Chondrocyte (in vitro differentiated cells): ENCODE measurements at regions not wholly inside any gene's neighbourhood (a gene's known extent, or its start where the extent isn't known, plus 50 kb on each side); places are given as distances from the start of the nearest gene placed in this dataset.

Experiments
- DNase-seq: peaks from one replicate; pipeline ENCODE4 v3.0.0; 2021; ENCODE audit warnings: mixed read lengths, low spot score
- H3K27ac Mint-ChIP-seq: one replicate; pipeline ENCODE4 v1.8.0; 2021; ENCODE audit warnings: mild to moderate bottlenecking, moderate library complexity, mixed read lengths; ENCODE audit not compliant: unreplicated experiment
- H3K27me3 Mint-ChIP-seq: 2 replicates; pipeline ENCODE4 v1.8.0; 2021; ENCODE audit warnings: low read depth, mixed read lengths
- H3K36me3 Mint-ChIP-seq: 2 replicates; pipeline ENCODE4 v1.8.0; 2021; ENCODE audit warnings: low read depth, mixed read lengths
- H3K4me1 Mint-ChIP-seq: 2 replicates; pipeline ENCODE4 v1.8.0; 2021; ENCODE audit warnings: low read depth, mild to moderate bottlenecking, mixed read lengths
- H3K4me3 Mint-ChIP-seq: one replicate; pipeline ENCODE4 v1.8.0; 2021; ENCODE audit warnings: mild to moderate bottlenecking, moderate library complexity, mixed read lengths; ENCODE audit not compliant: unreplicated experiment
- H3K9me3 Mint-ChIP-seq: 2 replicates; pipeline ENCODE4 v1.8.0; 2021; ENCODE audit warnings: low read depth, mixed read lengths
- CTCF ChIP-seq: fragments of 200-600 bp; sonication (generic); IDR thresholded peaks from 2 replicates; pipeline ENCODE4 v1.5.0; 2021; ENCODE audit warnings: antibody characterized with exemption, mild to moderate bottlenecking, moderate library complexity

- DNase-seq, result no peak
- TF ChIP-seq CTCF, result no peak
- H3K36me3 Mint-ChIP-seq, result no peaks in the 10 kb centered on the region
- H3K4me1 Mint-ChIP-seq, result no peaks in the 10 kb centered on the region
- H3K27ac Mint-ChIP-seq, result no peak overlapping the region
- H3K27me3 Mint-ChIP-seq, result no peaks in the 10 kb centered on the region
- H3K9me3 Mint-ChIP-seq, result no peaks in the 10 kb centered on the region
- no peak overlapping the region for H3K4me3 Mint-ChIP-seq
These were observed 310.2 kb downstream of the PTPRC start for GRCh38 chr1:198948895-198949659.

GRCh38 chr1:198950036-198950435 is 311.2 kb downstream of the PTPRC start:
- TF ChIP-seq CTCF, result no peak
- Mint-ChIP-seq H3K36me3 (peaks cover under 1% of the 10 kb centered on the region), H3K4me3 (no peak overlapping the region), H3K9me3 (peaks cover 7% of the 10 kb centered on the region), H3K4me1 (no peaks in the 10 kb centered on the region), H3K27me3 (no peaks in the 10 kb centered on the region), H3K27ac (no peak overlapping the region)
- DNase-seq, result no peak

GRCh38 chr1:198955085-198955484 is 316.2 kb downstream of the PTPRC start:
- no peak for DNase-seq
- Mint-ChIP-seq H3K9me3 (peaks cover 10% of the 10 kb centered on the region), H3K36me3 (peaks cover 2% of the 10 kb centered on the region), H3K27ac (no peak overlapping the region), H3K4me1 (no peaks in the 10 kb centered on the region), H3K27me3 (no peaks in the 10 kb centered on the region), H3K4me3 (no peak overlapping the region)
- no peak for TF ChIP-seq CTCF

GRCh38 chr1:198957044-198957443 is 318.2 kb downstream of the PTPRC start:
- no peak overlapping the region for H3K27ac Mint-ChIP-seq
- H3K9me3 Mint-ChIP-seq, result peaks cover 11% of the 10 kb centered on the region
- no peak overlapping the region for H3K4me3 Mint-ChIP-seq
- DNase-seq, result no peak
- H3K4me1 Mint-ChIP-seq, result no peaks in the 10 kb centered on the region
- no peaks in the 10 kb centered on the region for H3K27me3 Mint-ChIP-seq
- H3K36me3 Mint-ChIP-seq, result peaks cover 2% of the 10 kb centered on the region
- no peak for TF ChIP-seq CTCF

DNA sequence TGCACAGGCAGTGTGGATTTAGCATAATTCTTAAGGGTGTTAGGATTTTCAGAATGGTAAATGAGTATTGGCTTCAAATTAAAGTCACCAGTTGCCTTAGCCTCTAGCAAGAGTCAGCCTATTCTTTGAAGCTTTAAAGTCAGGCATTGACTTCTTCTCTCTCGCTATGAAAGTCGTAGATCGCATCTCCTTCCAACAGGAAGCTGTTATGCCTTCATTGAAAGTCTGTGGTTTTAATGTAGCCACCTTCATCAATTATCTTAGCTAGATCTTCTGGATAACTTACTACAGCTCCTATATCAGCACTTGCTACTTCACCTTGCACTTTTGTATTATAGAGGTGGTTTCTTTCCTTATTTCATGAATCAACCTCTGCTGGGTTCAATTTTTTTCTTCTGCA is 320.2 kb downstream of the PTPRC start:
- Mint-ChIP-seq H3K27ac (no peak overlapping the region), H3K27me3 (no peaks in the 10 kb centered on the region), H3K36me3 (peaks cover 2% of the 10 kb centered on the region), H3K9me3 (peaks cover 23% of the 10 kb centered on the region), H3K4me3 (no peak overlapping the region), H3K4me1 (no peaks in the 10 kb centered on the region)
- no peak for DNase-seq
- TF ChIP-seq CTCF, result no peak
